ENCODE measurements at regions not wholly inside any gene's neighbourhood (a gene's known extent, or its start where the extent isn't known, plus 50 kb on each side); places are given as distances from the start of the nearest gene placed in this dataset.

DNA sequence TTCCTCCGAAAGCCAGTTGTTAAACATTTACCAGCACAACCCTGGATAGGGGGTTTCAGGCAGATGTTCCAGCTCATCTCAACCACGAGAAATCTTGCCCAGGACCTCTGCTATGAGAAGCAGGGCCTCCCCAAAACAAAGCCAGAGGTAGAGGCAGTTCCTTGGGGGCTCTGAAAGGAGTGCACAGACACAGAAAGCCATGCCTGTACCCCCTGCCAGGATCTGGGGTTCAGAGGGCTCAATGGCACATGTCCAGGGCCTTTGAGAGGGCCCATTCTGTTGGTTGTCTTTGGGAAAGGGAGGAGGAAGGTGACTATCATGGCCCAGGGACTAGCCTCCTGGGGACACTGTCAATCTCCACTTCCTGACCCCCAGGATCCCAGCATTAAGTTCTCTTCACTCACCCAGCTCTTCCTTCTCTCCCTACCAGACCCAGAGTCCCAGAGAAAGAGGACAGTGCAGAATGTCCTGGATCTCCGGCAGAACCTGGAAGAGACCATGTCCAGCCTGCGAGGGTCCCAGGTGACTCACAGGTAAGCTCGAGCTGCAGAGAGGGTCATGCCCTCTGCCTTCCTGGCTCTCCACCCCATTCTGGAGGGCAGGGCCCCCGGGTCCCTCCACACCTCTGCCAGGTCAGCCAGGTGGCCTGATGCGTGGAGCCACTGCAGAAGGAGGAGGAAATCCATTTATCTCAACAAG lies 116.4 kb upstream of the IPO9 start:
- TF ChIP-seq, protein P1, sequence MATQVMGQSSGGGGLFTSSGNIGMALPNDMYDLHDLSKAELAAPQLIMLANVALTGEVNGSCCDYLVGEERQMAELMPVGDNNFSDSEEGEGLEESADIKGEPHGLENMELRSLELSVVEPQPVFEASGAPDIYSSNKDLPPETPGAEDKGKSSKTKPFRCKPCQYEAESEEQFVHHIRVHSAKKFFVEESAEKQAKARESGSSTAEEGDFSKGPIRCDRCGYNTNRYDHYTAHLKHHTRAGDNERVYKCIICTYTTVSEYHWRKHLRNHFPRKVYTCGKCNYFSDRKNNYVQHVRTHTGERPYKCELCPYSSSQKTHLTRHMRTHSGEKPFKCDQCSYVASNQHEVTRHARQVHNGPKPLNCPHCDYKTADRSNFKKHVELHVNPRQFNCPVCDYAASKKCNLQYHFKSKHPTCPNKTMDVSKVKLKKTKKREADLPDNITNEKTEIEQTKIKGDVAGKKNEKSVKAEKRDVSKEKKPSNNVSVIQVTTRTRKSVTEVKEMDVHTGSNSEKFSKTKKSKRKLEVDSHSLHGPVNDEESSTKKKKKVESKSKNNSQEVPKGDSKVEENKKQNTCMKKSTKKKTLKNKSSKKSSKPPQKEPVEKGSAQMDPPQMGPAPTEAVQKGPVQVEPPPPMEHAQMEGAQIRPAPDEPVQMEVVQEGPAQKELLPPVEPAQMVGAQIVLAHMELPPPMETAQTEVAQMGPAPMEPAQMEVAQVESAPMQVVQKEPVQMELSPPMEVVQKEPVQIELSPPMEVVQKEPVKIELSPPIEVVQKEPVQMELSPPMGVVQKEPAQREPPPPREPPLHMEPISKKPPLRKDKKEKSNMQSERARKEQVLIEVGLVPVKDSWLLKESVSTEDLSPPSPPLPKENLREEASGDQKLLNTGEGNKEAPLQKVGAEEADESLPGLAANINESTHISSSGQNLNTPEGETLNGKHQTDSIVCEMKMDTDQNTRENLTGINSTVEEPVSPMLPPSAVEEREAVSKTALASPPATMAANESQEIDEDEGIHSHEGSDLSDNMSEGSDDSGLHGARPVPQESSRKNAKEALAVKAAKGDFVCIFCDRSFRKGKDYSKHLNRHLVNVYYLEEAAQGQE (IDR thresholded peaks at IDR 0.05), result no peak
- TF ChIP-seq, protein P2, sequence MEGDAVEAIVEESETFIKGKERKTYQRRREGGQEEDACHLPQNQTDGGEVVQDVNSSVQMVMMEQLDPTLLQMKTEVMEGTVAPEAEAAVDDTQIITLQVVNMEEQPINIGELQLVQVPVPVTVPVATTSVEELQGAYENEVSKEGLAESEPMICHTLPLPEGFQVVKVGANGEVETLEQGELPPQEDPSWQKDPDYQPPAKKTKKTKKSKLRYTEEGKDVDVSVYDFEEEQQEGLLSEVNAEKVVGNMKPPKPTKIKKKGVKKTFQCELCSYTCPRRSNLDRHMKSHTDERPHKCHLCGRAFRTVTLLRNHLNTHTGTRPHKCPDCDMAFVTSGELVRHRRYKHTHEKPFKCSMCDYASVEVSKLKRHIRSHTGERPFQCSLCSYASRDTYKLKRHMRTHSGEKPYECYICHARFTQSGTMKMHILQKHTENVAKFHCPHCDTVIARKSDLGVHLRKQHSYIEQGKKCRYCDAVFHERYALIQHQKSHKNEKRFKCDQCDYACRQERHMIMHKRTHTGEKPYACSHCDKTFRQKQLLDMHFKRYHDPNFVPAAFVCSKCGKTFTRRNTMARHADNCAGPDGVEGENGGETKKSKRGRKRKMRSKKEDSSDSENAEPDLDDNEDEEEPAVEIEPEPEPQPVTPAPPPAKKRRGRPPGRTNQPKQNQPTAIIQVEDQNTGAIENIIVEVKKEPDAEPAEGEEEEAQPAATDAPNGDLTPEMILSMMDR (IDR thresholded peaks at IDR 0.05; ENCODE audit: low read depth, low read length, missing input control), result no peak
- TF ChIP-seq TAF1 (conservative IDR thresholded peaks at IDR 0.05), result no peak
- TF ChIP-seq RAD21 (IDR thresholded peaks at IDR 0.05), result no peak
- TF ChIP-seq, protein P3, sequence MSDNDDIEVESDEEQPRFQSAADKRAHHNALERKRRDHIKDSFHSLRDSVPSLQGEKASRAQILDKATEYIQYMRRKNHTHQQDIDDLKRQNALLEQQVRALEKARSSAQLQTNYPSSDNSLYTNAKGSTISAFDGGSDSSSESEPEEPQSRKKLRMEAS (IDR thresholded peaks at IDR 0.05), result no peak
- TF ChIP-seq SP1 (IDR thresholded peaks at IDR 0.05), result no peak
- no peak for TF ChIP-seq GABPA (IDR thresholded peaks at IDR 0.05 in 1 of 2, conservative IDR thresholded peaks at IDR 0.05 in 1 of 2)
- TF ChIP-seq YY1 (IDR thresholded peaks at IDR 0.05), result no peak
- TF ChIP-seq, protein P4, sequence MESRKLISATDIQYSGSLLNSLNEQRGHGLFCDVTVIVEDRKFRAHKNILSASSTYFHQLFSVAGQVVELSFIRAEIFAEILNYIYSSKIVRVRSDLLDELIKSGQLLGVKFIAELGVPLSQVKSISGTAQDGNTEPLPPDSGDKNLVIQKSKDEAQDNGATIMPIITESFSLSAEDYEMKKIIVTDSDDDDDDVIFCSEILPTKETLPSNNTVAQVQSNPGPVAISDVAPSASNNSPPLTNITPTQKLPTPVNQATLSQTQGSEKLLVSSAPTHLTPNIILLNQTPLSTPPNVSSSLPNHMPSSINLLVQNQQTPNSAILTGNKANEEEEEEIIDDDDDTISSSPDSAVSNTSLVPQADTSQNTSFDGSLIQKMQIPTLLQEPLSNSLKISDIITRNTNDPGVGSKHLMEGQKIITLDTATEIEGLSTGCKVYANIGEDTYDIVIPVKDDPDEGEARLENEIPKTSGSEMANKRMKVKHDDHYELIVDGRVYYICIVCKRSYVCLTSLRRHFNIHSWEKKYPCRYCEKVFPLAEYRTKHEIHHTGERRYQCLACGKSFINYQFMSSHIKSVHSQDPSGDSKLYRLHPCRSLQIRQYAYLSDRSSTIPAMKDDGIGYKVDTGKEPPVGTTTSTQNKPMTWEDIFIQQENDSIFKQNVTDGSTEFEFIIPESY (IDR thresholded peaks at IDR 0.05), result no peak
- no peak for TF ChIP-seq HNF4A (conservative IDR thresholded peaks at IDR 0.05)
- TF ChIP-seq JUND (IDR thresholded peaks at IDR 0.05), result no peak
- TF ChIP-seq FOXA2 (IDR thresholded peaks at IDR 0.05), result no peak
- TF ChIP-seq, protein P5, sequence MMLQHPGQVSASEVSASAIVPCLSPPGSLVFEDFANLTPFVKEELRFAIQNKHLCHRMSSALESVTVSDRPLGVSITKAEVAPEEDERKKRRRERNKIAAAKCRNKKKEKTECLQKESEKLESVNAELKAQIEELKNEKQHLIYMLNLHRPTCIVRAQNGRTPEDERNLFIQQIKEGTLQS (IDR thresholded peaks at IDR 0.05), result no peak

Data from liver (tissue), 3 donors.